ENCODE measurements at regions not wholly inside any gene's neighbourhood (a gene's known extent, or its start where the extent isn't known, plus 50 kb on each side); places are given as distances from the start of the nearest gene placed in this dataset.

GRCh38 chr7:115356139-115356746, 434.3 kb downstream of the MDFIC start:
- TF ChIP-seq CTCF (IDR thresholded peaks at IDR 0.05; ENCODE audit: low read depth, low read length, poor library complexity, severe bottlenecking) (peak; percentile 32), EZH2phosphoT487 (IDR thresholded peaks at IDR 0.05; ENCODE audit: borderline replicate concordance, low read length) (no peak)
